NCI-H2196 treated with DMSO at 0.1 percent for 48 hours (cell line): ENCODE measurements at regions not wholly inside any gene's neighbourhood (a gene's known extent, or its start where the extent isn't known, plus 50 kb on each side); places are given as distances from the start of the nearest gene placed in this dataset.

Experiments
- DNase-seq: peaks from one replicate; lab custom pipeline; 2025; ENCODE audit not compliant: unreplicated experiment; lab: John Stamatoyannopoulos, UW

- no peak for DNase-seq
Observed at GRCh38 chr21:32216293-32216692, 62.6 kb downstream of the MIS18A start.

DNA sequence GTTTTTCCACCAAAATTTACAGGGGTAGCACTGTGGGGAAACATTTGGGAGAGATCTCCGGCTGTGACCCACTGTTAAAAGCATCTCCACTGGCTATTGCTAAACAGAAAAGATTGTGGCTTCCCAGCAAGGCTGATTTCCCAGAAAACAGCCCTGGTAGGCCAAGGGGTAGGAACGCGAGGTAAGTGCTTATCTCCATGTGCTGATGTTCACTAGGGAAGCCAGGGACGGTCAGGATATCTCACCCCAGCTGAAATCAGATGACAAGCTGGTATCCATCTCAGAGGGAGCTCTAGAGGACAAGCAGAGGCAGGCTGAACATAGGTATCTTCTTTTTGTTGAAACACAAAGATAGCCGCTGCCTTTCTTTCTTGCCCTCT is 63.6 kb downstream of the MIS18A start:
- no peak for DNase-seq

DNA sequence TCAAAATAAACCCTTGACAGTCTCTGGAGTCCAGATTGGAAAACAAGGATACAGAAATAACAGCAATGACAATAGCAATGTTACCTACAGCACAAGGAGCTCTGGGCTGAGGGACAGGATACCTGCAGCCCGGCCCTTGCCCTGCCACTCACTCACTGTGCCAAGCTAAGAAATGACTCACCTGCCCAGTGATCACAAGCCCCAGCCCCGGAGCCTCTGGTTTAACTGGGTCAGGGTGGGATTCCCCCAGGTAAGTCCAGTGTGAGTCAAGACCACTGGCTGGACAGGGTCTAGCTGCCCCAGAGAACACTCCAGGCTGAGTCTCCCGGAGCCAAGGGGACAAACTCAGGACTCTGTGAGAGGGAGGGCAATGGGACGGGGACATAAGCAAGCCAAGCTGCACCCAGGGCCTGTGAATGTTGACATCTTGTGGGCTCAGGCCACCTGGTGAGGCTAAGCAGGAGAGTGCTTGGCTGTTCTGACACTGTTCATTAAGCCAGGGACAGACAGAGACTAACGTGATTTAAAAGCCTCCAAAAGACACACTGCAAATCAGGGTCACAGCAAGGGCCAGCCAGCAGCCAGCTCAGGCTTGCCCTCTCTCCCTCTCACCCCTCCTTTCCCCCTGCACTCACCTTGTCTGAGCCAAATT is 64.1 kb downstream of the MIS18A start:
- DNase-seq, result no peak

DNA sequence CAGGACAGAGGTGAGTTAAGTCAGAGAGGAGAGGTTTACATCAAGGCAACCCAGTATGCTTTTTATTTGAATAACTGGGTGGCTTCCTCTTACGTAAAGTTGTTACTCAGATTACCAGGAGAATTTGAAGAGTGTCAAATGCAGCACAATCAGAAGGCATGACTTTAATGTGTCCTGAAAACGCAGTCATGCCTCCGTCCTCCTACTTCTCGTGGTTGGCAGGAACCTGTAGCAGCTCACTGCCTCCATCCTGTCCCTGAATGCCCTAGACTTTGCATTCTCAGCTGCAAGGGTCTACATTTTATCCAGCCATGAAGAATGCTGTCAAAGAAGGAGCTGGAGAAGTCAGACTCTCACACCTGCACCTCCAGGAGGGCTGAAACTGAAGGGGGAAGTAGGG is 66.7 kb downstream of the MIS18A start:
- no peak for DNase-seq

- no peak for DNase-seq
Observed at GRCh38 chr21:32211306-32211705, 67.5 kb downstream of the MIS18A start.

DNA sequence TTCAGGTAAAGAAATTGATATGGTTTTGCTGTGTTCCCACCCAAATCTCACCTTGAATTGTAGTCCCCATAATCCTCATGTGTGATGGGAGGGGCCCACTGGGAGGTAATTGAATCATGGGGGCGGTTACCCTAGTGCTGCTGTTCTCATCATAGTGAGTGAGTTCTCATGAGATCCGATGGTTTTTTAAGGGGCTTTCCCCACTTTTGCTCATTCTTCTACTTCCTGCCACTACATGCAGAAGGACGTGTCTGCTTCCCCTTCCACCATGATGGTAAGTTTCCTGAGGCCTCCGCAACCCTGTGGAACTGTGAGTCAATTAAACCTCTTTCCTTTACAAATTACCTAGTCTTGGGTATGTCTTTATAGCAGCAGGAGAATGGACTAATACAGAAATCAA is 69.3 kb downstream of the MIS18A start:
- no peak for DNase-seq

DNA sequence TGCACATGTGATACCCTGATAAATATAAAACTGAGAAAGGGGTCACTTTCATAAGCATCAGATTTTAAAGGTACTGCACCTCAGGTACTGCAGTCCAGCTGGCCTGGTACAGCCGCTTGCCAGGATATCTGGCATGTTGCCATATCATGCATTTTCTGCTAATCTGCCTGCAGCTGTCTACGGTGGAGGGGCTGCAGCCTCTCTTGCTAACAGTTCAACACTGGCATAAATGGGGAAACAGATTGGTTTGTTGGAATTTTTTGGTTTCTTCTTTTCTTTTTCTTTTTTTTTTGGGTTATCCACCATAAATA is 71.5 kb downstream of the MIS18A start:
- DNase-seq, result no peak

GRCh38 chr21:32206631-32207405 is 72.0 kb downstream of the MIS18A start:
- no peak for DNase-seq

DNA sequence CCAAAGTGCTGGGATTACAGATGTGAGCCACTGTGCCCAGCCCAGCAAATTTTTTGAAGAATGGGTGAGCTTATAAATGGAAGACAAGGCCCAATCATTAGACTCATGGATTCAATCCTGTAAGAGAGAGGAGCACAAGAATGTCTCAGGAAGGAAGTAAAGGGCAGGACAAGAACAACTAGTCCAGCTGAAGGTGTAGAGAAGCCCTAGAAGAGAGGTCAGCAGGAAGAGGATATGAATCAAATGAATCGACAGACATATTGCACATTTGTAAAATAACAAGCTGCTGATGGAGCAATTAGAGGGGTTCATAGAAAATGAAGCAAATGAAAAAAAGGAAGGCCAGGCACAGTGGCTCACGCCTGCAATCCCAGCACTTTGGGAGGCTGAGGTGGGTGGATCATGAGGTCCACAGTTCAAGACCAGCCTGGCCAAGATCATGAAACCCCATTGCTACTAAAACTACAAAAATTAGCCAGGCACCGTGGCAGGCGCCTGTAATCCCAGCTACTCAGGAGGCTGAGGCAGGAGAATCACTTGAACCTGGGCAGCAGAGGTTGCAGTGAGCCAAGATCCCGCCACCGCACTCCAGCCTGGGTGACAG is 74.9 kb downstream of the MIS18A start:
- no peak for DNase-seq

DNA sequence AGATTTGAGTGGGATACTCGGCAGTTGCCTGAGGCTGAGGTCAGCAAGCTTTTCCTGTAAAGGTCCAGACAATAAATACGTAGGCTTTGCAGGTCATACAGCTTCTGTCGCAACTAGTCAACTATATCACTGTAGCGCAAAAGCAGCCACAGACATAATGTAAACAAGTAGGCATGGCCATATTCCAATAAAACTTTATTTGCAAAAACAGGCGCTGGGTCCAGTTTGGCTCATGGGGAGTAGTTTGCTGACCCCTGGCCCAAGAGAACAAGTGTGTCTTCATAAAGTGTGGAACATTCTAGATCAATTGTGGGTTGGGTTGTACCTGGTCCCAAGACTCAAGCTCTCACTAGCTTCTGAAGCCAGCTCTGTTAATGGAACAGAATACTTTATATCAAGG is 78.8 kb downstream of the MIS18A start:
- DNase-seq, result no peak

GRCh38 chr21:32198384-32198783 is 80.5 kb downstream of the MIS18A start:
- no peak for DNase-seq

- no peak for DNase-seq
Observed at GRCh38 chr21:32197896-32198295, 81.0 kb downstream of the MIS18A start.

DNA sequence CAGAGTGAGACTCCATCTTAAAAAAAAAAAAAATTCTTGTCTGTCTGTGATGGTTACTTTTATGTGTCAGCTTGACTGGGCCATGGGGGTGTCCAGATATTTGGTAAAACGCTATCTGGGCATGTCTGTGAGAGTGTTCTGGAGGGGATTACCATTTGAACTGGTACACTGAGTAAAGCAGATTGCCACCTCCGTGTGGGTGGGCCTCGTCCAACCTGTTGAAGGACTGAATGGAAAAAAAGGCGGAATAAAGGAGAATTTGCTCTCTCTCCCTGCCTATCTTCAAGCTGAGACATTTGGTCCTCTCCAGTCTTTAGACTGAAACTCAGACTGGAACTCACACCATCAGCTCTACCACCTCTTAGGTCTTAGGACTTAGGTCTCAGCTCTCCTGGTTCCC is 82.8 kb downstream of the MIS18A start:
- no peak for DNase-seq

DNA sequence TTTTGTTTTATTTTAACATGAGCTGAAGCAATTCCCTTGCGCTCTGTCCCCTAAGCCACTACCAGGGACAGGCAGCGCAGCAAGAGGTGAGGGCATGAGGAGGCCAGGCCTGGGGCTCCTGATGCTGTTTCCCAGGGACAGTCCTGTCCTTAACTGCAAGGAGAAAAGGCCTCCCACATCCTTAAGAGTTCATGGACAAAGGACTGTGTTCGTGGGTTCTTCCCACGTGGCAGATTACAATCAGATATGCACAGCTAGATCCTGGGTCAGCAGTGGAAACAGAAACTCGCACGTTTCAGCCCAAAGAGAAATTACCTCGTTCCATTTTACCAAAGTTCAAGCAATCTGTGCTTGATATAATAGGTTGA is 85.8 kb downstream of the MIS18A start:
- no peak for DNase-seq

DNA sequence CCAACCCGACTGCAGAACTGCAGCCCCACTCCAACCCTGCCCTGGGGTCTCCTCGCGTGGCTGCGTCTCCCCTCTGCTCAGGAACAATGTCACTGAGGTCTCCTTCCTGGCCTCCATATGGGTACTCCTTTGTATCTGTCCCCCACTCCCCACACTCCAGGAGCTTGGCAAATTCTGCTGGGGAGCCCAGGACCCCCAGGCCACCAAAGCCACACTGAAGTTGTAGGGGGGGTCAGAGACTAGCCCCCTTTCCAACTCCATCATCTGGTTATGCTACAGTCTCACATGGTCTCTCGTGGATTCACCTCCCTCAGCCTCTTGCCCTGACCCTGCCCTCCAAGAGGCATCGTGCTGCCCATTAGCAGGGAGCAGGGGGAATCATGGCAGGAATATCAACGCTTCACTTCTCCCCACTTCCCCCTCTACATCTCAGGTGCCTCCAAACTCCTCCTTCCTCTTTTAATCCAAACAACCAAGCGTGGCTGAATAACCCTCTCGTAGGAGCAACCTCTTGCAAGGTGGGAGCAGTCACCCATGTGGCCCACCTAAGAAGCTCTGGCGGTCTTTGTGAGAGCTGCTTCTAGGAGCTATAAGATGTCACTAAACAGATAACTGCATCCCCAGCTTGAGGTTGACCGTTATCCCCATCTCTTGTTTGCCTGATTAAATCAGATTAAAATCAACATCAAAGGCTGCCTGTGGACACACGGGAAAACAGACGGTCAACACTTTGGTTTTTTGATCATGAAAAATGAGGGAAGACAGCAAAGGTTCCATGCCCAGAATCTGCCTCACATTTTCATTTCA is 86.4 kb downstream of the MIS18A start:
- no peak for DNase-seq

DNA sequence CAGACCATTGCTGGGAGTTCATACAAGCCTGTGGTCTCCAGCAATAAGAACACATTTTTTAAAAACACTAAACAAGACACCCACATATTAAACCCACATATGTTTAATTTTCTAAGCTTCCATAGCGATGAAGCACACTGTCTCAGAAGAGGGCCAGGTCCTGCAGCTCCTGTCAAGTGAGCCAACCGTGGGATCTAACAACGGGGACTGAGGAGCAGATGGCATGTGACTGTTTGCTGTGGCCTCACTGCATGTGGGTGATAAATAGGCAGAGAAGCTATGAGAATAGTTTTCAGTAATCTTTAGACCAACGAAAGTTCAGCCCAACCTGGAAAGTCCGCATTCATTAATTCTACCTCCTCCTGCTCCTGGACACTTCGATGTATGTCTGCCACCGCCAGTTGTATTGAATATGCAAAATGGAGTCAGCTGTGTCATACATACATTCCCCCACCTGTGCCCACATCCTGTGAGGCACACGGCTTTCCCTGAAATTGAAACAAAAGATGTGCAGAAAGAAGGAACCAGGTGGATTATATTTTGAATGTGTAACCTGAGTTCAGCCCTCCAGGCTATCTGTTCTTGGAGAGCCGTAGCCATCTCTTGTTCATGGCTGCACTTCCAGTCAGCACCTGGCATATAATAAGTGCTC is 88.2 kb downstream of the MIS18A start:
- no peak for DNase-seq

GRCh38 chr21:32189688-32190483 is 89.0 kb downstream of the MIS18A start:
- DNase-seq, result no peak

GRCh38 chr21:32186804-32187203 is 92.0 kb downstream of the MIS18A start:
- DNase-seq, result no peak

GRCh38 chr21:32185726-32186125 is 93.1 kb downstream of the MIS18A start:
- DNase-seq, result no peak

DNA sequence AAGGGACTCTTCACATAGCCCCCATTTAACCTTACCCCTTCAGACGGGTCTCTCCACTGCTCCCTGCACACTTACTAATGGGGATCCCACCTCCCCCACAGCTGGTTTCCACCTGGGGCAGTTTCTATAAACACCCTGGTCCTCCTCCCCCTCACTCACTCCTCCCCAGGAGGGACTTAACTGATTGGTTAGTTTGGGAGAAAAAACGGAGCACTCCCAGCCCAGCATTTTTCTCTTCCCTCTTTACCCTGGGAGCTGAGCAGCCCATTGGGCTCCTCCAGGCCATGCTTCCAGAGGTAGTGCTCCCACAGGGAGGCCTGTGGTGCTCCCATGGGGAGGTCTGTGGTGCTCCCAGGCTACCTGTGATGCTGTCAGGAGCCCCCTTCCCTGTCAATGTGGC is 93.7 kb downstream of the MIS18A start:
- no peak for DNase-seq

DNA sequence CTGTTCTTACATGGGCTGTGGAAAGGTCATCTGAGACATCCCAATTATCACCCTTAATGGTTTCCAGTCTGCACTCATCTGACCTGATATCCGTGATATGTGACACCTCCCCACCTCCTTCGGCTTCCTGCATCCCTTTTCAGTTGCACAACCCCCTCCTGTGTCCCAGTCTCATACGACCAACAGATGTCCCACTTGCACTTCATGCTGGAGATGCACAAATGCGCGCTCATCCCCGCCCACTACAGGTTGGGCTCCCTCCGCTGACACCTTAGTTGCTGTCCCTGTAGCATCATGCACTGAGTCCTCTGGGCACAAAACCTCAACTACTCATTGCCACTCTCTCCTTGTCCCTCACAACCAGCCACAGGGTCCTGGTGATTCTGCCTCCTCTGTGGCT is 94.4 kb downstream of the MIS18A start:
- no peak for DNase-seq
